SKM-1 (cell line): ENCODE measurements at regions not wholly inside any gene's neighbourhood (a gene's known extent, or its start where the extent isn't known, plus 50 kb on each side); places are given as distances from the start of the nearest gene placed in this dataset.

ENCODE experiments used
- DNase-seq: peaks from one replicate; lab custom pipeline; 2025; ENCODE audit not compliant: unreplicated experiment; lab: John Stamatoyannopoulos, UW

- no peak for DNase-seq
These were observed 156.9 kb upstream of the RHOBTB1 start for GRCh38 chr10:61100887-61101286.

GRCh38 chr10:61099756-61100155 is 155.8 kb upstream of the RHOBTB1 start:
- DNase-seq, result no peak

DNA sequence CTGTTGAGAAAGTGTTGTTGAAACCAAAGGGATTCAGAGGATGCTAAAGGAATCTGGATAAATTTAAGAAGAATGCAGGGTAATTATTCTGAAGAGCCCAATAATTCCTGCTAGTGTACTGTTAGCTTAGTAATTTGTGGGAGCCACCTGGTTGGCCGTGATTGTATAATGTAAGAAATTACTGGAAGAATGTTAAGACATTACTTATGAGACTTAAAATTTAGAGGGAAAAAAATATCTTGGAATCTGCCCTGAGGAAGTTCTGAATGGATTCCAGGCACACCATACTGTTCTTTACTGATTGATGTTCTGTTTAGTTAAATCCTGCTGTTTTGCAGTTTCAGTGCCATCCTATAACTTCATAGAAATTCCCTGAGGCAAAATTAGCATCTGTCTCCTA is 155.0 kb upstream of the RHOBTB1 start:
- no peak for DNase-seq

DNA sequence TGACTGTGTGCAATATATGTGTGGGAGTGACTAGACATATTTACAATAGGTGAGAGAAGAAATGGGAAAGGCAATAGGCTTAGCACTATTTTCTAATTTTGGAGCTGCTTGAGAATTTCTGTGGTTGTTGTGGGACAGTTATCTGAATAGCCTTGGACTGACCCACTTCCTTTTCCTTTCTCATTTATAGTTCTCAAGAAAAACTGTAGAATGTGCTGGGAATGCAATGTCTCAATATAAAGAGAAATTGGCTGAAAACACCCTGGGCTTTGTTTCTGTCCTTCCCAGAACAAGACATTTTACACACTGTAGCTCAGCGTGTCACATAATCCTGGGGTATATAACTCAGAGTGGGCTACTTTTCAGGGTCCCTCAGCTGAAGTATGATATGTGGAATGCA is 153.0 kb upstream of the RHOBTB1 start:
- no peak for DNase-seq

DNA sequence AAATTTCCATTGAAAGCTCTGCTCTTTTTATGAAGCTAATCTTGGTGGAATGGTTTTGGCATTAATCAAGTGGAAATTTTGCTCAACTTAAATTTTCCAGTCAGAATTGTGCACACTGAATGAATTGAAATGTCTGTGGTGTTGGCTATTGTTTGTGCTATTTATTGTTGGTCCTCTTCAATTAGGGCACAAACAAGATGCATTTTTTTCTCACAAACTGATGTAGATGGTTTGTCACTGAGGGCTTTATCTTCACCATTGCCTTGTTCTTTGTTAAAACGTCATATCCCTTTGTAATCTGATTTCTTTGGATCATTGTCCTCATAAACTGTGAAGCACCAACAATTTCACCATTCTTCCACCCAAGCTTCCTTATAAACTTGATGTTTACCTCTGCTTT is 152.1 kb upstream of the RHOBTB1 start:
- DNase-seq, result no peak

DNA sequence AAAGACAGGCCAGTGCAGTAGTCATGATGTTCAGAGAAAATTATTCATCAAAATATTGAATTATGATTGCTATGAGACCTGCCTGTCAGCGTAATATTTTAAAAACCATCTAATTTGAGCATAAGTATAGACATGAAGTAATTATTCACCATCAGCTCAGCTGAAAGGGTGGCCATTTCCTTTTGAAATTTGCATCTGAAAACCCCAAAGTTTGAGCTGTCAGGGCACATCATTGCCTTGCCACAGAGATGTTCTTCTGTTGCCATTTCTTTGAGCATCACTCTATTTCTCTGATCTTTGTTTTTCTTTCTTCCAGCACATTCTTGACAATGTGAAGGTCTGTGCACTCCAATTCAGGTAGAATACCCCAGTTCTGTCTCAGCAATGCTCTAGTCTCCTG is 147.5 kb upstream of the RHOBTB1 start:
- no peak for DNase-seq

- DNase-seq, result no peak
These were observed 145.3 kb upstream of the RHOBTB1 start for GRCh38 chr10:61089251-61089650.

DNA sequence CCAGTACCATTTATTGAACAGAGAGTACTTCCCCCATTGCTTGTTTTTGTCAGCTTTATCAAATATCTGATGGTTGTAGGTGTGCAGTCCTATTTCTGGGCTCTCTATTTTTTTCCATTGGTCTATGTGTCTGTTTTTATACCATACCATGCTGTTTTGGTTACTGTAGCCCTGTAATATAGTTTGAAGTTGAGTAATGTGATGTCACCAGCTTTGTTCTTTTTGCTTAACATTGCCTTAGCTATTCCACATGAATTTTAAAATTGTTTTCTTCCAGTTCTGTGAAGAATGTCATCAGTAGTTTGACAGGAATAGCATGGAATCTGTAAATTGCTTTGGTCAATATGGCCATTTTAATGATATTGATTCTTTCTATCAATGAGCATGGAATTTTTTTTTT is 140.5 kb upstream of the RHOBTB1 start:
- DNase-seq, result no peak

- DNase-seq, result no peak
These were observed 137.3 kb upstream of the RHOBTB1 start for GRCh38 chr10:61081301-61081700.

DNA sequence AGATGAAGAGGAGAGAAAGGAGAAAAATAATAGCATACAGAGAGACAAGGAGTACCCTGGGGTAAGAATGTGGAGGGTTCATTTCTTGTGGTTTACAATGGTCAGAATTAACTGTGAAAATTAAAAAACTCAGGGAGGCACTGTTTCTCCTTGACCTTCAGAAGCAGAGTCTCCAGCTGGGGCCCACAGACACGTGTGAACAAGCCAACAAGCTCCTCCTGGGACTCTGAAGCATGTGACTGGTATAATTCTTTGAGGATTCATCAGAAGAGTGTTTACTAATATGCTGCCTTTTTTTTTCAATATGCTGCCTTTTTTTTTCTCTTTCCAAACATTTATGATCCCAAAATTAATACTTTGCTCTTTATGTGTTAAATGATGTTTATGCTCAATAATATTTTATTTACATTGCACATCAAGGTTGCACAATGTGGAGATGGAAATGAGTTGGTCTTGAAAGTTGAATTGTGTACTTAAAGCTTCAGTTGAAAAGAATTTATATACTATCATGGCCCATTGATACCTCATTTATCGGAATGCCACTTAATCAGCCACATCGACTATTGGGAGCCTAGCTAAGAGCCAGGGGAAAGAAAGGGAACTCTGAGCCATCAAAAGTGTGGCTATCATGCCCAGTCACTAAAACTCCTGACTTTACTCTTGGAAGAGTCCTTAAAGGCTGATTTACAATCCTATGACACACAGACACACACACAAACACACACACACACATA is 134.7 kb upstream of the RHOBTB1 start:
- no peak for DNase-seq

- DNase-seq, result peak; percentile 42
These were observed 132.7 kb upstream of the RHOBTB1 start for GRCh38 chr10:61076572-61077114.

DNA sequence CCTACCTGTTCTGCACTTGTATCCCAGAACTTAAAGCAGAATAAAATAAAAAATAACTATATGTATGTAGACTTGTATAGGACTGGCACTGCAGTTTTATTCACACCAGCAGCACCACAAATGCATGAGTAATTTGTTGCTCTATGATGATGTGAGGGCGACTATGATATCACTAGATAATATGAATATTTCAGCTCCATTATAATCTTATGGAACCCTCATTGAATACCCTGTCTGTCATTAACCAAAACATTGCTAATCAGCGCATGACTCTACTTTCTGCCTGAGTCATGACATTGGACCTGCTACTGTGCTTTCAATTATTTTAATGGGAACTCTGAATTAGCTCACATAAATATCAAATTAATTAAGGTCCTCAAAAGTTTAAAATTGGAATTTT is 129.4 kb upstream of the RHOBTB1 start:
- DNase-seq, result no peak

DNA sequence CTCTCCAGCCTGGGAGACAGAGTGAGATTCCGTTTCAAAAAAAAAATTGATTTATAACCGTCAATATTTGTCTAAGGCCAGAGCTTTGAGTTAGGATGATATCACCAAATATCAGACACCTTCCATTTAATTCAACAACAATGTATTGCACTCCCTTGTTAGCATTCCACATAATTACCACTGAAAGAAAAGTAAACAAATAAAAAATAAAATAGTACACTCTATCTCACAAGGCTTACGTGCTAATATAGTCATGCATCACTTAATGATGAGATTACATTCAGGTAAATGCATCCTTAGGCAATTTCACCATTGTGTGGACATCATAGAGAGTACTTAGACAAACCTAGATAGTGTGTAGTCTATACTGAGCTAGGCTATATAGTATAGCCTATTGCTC is 127.6 kb upstream of the RHOBTB1 start:
- no peak for DNase-seq

DNA sequence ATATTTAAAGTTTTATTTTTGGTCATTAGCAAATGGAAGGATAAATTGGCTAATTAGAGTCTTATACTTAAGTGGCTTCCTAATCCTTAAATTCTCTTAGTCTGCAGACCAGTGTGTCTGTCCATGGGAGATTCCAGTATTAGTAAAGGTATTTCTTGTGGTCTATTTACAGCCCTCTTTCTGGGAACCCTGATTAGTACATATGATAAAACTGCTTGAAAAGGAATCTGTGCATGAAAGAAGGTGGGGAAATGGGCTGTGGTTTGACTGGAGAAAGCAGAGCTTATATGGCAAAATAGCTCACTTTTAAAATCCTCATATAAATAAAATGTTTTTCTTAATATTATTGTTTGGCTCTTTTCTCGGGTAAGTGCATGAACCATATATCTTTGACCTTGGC is 124.5 kb upstream of the RHOBTB1 start:
- DNase-seq, result no peak

- DNase-seq, result no peak
These were observed 123.8 kb upstream of the RHOBTB1 start for GRCh38 chr10:61067671-61068336.

DNA sequence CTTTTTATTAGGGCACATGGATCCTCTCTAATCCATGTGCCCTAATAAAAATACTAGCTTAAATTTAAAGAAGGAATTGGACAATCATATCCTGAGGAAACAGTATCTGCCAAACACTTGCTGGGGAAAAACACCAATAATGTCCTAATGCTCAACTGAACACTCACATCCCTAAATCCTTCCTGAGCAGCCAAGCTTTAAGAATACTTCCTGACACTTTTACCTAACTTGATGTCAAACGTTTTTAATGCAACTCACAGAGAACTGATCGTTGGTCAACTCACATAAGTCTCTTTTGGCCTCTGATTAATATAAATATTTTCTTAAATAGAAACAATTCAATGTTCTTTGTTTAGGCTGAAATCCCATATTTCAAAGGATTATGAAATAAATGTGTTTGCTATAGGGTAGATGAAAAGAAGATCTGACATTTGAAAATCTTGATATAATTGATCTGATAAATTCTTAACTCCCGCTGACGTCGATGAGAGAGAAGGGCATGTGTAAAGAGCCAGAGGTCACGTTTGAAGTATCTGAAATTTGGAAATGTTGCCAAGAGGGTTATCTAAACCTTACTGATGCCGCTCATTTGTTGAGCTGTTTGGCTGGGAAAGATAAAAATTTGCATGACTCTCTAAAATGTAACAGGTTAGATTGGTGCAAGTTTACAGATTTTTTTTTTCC is 122.8 kb upstream of the RHOBTB1 start:
- no peak for DNase-seq

DNA sequence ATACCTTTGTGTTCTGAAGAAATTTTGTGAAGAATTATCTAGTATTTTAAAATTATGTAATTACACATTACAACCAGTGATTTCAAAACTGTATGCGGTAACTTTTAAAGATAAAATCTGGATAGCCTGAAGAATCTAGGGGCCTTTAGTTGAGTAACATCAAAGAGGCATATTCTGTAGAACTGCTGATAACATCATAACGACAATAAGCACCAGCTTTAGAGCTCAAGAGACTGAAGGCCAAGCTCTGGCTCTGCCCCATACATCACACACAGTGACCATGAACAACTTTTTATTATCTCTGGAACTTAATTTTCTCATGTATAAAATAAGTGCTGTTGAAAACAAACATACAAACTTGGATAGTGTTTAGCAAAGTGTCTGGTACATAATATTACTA is 121.1 kb upstream of the RHOBTB1 start:
- no peak for DNase-seq

GRCh38 chr10:61064356-61064755 is 120.4 kb upstream of the RHOBTB1 start:
- DNase-seq, result no peak

DNA sequence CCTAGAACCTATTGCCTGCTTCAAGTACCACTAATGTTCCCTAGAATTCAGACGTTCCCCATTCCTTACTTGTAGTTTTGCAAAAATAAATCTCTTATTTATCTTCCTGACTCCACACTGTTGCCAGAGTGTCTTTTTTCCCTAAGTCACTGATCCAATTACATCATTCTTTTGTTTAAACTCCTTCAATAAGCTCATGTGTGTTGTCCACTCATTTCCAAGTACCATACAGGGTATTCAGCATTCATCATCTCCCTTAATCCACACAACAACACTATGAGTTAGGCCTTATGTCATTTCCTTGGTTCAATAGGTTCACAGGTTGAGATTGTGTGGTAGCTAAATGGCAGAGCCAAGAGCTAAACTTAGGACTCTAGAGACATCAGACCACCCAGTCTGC is 119.9 kb upstream of the RHOBTB1 start:
- DNase-seq, result no peak

DNA sequence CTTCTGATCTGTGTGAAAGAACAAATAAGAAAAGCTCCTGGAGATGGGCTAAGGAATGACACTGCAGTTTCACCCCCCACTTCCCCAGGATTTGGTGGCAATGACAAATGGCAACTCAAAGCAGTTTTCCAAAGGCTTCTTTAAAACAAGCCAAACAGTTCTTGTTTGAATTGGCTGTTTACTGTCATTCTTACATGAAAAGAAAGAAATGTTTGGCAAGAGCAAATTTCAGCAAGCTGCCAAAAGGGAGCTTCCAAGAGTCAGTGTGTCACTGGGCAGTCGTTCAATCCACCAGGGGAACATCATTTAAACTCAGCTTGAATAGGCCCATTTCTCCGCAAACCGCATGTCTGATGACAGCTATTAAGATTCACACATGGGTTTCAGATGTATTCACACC is 119.0 kb upstream of the RHOBTB1 start:
- DNase-seq, result no peak

- no peak for DNase-seq
These were observed 118.0 kb upstream of the RHOBTB1 start for GRCh38 chr10:61061923-61062504.

- DNase-seq, result no peak
These were observed 115.7 kb upstream of the RHOBTB1 start for GRCh38 chr10:61059636-61060035.
